Pons (tissue), 1 donor: ENCODE measurements at regions not wholly inside any gene's neighbourhood (a gene's known extent, or its start where the extent isn't known, plus 50 kb on each side); places are given as distances from the start of the nearest gene placed in this dataset.
"Not testable (repeated sequence)": the region's sequence is repeated elsewhere in the genome, so short reads cannot be mapped to it uniquely, and the experiment has no call there.

Experiments
- DNase-seq: peaks from one replicate; pipeline ENCODE4 v3.0.0-alpha.2; 2016; ENCODE audit warnings: low spot score

GRCh38 chr6:84350397-84350796 is 123.0 kb upstream of the CEP162 start:
- no peak for DNase-seq

GRCh38 chr6:84349542-84349941 is 122.1 kb upstream of the CEP162 start:
- no peak for DNase-seq

GRCh38 chr6:84348801-84349200 is 121.4 kb upstream of the CEP162 start:
- DNase-seq = no peak

GRCh38 chr6:84346372-84346771 is 118.9 kb upstream of the CEP162 start:
- DNase-seq = no peak

- no peak for DNase-seq
These were observed 116.6 kb upstream of the CEP162 start for GRCh38 chr6:84344005-84344404.

- no peak for DNase-seq
These were observed 113.0 kb upstream of the CEP162 start for GRCh38 chr6:84340422-84340821.

- no peak for DNase-seq
These were observed 106.4 kb upstream of the CEP162 start for GRCh38 chr6:84333842-84334241.

GRCh38 chr6:84332139-84333034 is 104.9 kb upstream of the CEP162 start:
- no peak for DNase-seq

- no peak for DNase-seq
These were observed 102.9 kb upstream of the CEP162 start for GRCh38 chr6:84330325-84330724.

GRCh38 chr6:84329516-84329915 is 102.1 kb upstream of the CEP162 start:
- no peak for DNase-seq

GRCh38 chr6:84329077-84329476 is 101.6 kb upstream of the CEP162 start:
- DNase-seq = no peak

GRCh38 chr6:84317463-84317862 is 90.0 kb upstream of the CEP162 start:
- DNase-seq = no peak

- no peak for DNase-seq
These were observed 87.0 kb upstream of the CEP162 start for GRCh38 chr6:84314377-84314898.

- DNase-seq = no peak
These were observed 81.9 kb upstream of the CEP162 start for GRCh38 chr6:84309336-84309735.

GRCh38 chr6:84304881-84305280 is 77.4 kb upstream of the CEP162 start:
- no peak for DNase-seq

- DNase-seq = not testable (repeated sequence)
These were observed 63.6 kb upstream of the CEP162 start for GRCh38 chr6:84291033-84291432.

- DNase-seq = no peak
These were observed 57.1 kb upstream of the CEP162 start for GRCh38 chr6:84284428-84285049.

- DNase-seq = no peak
These were observed 55.1 kb upstream of the CEP162 start for GRCh38 chr6:84282550-84282949.

- DNase-seq = no peak
These were observed 53.2 kb upstream of the CEP162 start for GRCh38 chr6:84280639-84281038.

GRCh38 chr6:84280030-84280429 is 52.6 kb upstream of the CEP162 start:
- DNase-seq = no peak

- no peak for DNase-seq
These were observed 51.0 kb upstream of the CEP162 start for GRCh38 chr6:84278321-84278998.
